ENCODE measurements at regions not wholly inside any gene's neighbourhood (a gene's known extent, or its start where the extent isn't known, plus 50 kb on each side); places are given as distances from the start of the nearest gene placed in this dataset.

DNA sequence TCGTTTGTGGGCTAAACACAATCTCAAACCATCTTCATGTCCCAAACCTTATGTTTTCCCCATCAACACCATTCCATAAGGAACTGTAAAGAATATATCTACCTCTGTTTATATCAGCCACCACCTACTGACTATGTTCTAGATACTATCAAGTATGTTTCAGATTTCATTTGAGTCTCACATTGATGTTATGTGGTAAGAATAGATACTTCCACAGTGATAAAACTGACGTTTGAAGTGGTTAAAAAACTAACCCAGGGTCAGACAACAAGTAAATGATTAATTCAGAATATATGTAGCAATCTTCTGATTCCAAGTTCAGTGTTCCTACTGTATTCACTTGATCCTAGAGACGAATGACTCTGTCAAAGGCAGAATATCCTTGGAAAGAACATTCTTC lies 156.8 kb upstream of the RASGEF1B start:
- Histone ChIP-seq H3K27me3 (replicated peaks; ENCODE audit: insufficient read depth) (no peaks in the 10 kb centered on the region), H3K27ac (no peak overlapping the region), H3K4me3 (no peak overlapping the region), H3K36me3 (no peaks in the 10 kb centered on the region), H3K4me1 (ENCODE audit: control insufficient read depth in 1 of 2, low read depth in 2 of 2) (peaks cover 0 to 8% of the 10 kb centered on the region in 2 donors), H3K9me3 (no peaks in the 10 kb centered on the region)
- TF ChIP-seq, protein P1, sequence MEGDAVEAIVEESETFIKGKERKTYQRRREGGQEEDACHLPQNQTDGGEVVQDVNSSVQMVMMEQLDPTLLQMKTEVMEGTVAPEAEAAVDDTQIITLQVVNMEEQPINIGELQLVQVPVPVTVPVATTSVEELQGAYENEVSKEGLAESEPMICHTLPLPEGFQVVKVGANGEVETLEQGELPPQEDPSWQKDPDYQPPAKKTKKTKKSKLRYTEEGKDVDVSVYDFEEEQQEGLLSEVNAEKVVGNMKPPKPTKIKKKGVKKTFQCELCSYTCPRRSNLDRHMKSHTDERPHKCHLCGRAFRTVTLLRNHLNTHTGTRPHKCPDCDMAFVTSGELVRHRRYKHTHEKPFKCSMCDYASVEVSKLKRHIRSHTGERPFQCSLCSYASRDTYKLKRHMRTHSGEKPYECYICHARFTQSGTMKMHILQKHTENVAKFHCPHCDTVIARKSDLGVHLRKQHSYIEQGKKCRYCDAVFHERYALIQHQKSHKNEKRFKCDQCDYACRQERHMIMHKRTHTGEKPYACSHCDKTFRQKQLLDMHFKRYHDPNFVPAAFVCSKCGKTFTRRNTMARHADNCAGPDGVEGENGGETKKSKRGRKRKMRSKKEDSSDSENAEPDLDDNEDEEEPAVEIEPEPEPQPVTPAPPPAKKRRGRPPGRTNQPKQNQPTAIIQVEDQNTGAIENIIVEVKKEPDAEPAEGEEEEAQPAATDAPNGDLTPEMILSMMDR (IDR thresholded peaks at IDR 0.05), result no peak
- no peak for ATAC-seq (ENCODE audit: insufficient number of reproducible peaks, low FRiP score, low read depth)
- no peak for DNase-seq (ENCODE audit: low spot score)

DNA sequence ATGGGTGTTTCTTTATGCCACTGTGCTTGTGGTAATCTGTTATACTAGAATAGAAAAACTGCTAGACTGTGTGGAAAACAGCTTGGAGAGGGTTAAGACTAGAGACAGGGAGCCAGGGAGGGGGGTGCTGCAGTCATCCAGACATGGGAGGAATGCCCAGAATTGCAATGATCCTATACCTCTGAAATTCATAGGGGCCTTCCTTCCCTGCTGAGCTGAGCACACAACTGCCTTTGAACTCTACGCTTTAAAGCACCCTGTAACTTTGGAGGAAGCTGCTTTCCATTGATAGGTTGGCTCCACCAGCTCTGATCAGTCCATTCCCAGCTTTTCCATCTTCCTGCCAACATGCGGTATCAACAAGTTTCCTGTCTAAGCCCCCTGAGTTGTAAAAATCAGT lies 155.9 kb upstream of the RASGEF1B start:
- H3K4me1 ChIP-seq (ENCODE audit: control insufficient read depth in 1 of 2, low read depth in 2 of 2), result peaks cover 0 to 8% of the 10 kb centered on the region in 2 donors
- H3K36me3 ChIP-seq, result no peaks in the 10 kb centered on the region
- no peak overlapping the region for H3K27ac ChIP-seq
- TF ChIP-seq, protein P1 (IDR thresholded peaks at IDR 0.05), result no peak
- H3K27me3 ChIP-seq (replicated peaks; ENCODE audit: insufficient read depth), result no peaks in the 10 kb centered on the region
- DNase-seq (ENCODE audit: low spot score) (no peak), ATAC-seq (ENCODE audit: insufficient number of reproducible peaks, low FRiP score, low read depth) (no peak)
- H3K4me3 ChIP-seq, result no peak overlapping the region
- H3K9me3 ChIP-seq, result no peaks in the 10 kb centered on the region

DNA sequence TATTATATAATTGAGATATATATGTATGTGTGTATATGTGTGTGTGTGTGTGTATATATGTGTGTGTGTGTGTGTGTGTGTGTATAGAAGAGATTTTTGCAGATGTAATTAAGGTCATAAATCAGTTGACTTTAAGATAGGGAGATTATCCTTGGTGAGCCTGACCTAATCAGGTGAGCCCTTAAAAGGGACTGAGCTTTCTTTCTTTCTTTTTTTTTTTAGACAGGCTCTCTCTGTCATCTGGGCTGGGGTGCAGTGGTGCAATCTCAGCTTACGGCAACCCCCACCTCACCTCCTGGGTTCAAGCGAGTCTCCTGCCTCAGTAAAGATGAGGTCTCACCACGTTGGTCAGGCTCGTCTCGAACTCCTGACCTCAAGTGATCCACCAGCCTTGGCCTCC lies 155.1 kb upstream of the RASGEF1B start:
- Histone ChIP-seq H3K4me1 (ENCODE audit: control insufficient read depth in 1 of 2, low read depth in 2 of 2) (peaks cover 0 to 4% of the 10 kb centered on the region in 2 donors), H3K9me3 (no peaks in the 10 kb centered on the region), H3K27me3 (replicated peaks; ENCODE audit: insufficient read depth) (no peaks in the 10 kb centered on the region), H3K27ac (no peak overlapping the region), H3K4me3 (no peak overlapping the region), H3K36me3 (no peaks in the 10 kb centered on the region)
- DNase-seq (ENCODE audit: low spot score) (no peak), ATAC-seq (ENCODE audit: insufficient number of reproducible peaks, low FRiP score, low read depth) (no peak)
- TF ChIP-seq, protein P1 (IDR thresholded peaks at IDR 0.05), result no peak

DNA sequence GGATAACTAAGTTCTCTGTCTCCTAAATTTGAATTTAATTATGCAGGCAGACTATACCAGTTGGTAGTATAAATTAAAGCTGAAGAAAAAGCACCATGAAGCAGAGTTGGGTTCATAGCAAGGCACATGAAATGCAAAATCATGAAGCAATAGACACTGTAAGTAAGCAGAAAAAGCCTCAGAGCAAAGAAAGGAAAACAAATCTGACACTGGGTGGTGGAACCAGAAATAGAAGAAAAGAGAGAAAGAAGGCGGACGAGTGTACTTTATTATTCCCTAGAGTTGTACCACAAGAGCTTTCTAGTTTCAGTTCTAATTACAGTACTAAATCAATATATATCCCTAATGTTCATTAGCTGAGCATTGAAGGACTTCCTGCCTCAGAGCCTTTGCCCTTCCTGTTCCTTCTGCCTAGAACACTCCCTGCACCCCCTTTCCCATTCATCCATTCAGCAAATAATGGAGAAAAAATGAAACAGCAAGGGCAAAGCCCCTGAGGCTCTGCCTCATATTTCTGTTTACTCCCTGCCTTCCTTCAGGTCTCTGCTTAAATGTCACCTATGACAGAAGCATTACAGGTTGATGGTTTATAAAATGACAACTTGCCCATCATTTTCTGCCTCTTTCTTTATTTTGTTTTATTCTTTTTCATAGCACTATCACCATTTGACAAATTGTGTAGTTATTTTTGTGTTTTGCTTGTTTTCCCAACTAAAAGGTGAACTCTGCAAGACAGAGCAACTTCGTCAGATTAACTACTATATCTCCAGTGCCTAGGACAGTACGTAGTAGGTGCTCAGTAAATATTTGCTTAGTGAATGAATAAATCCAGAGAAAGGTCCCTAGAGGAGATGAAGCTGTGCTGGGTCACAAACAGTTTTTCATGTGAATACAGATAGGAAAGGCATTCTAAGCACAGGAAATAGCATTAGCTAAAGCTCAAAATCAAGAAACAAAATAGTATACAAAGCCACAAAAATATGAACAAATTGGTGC lies 154.0 kb upstream of the RASGEF1B start:
- DNase-seq (ENCODE audit: low spot score) (no peak), ATAC-seq (ENCODE audit: insufficient number of reproducible peaks, low FRiP score, low read depth) (no peak)
- TF ChIP-seq, protein P1 (IDR thresholded peaks at IDR 0.05), result no peak
- no peaks in the 10 kb centered on the region for H3K27me3 ChIP-seq (replicated peaks; ENCODE audit: insufficient read depth)
- H3K4me1 ChIP-seq (ENCODE audit: control insufficient read depth in 1 of 2, low read depth in 2 of 2), result no peaks in the 10 kb centered on the region
- no peak overlapping the region for H3K27ac ChIP-seq
- no peaks in the 10 kb centered on the region for H3K36me3 ChIP-seq
- H3K4me3 ChIP-seq, result no peak overlapping the region
- no peaks in the 10 kb centered on the region for H3K9me3 ChIP-seq

DNA sequence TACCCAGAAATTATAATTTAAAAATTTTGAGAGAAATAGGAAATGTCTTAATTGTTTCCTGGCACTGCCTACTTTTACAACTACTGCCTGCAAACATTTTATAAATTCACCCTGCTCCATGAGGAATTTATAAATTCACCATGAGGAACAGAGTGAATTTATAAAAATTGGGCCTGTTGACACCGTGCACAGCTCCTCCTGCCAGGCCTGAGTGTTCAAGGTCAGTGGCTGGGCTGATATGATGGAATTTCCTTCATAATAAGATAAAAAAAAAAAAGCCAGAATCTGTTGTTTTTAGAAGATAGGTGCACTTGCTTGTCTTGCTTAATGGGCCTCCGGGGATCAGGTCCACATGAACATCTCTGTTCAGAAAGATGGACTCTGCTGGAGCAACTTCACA lies 151.7 kb upstream of the RASGEF1B start:
- no peaks in the 10 kb centered on the region for H3K27me3 ChIP-seq (replicated peaks; ENCODE audit: insufficient read depth)
- no peaks in the 10 kb centered on the region for H3K36me3 ChIP-seq
- H3K27ac ChIP-seq, result no peak overlapping the region
- TF ChIP-seq, protein P1 (IDR thresholded peaks at IDR 0.05), result no peak
- ATAC-seq (ENCODE audit: insufficient number of reproducible peaks, low FRiP score, low read depth) (no peak), DNase-seq (ENCODE audit: low spot score) (no peak)
- H3K4me3 ChIP-seq, result no peak overlapping the region
- H3K4me1 ChIP-seq (ENCODE audit: control insufficient read depth in 1 of 2, low read depth in 2 of 2), result no peaks in the 10 kb centered on the region
- H3K9me3 ChIP-seq, result no peaks in the 10 kb centered on the region

All from thoracic aorta (tissue), 2 donors.